HAP-1 (cell line): ENCODE measurements at regions not wholly inside any gene's neighbourhood (a gene's known extent, or its start where the extent isn't known, plus 50 kb on each side); places are given as distances from the start of the nearest gene placed in this dataset.

Experiments used
- DNase-seq, 2 experiments: peaks; one replicate each; pipeline ENCODE4 v3.0.0-alpha.2; 2016 to 2020; ENCODE audit warnings: low spot score in 2 of 2
- H3K27me3 ChIP-seq: fragments of 250-450 bp; sonication (Bioruptor Pico); 2 replicates; pipeline ENCODE4 v1.5.1; 2020; ENCODE audit warnings: low read depth, mild to moderate bottlenecking, moderate library complexity
- H3K36me3 ChIP-seq: fragments of 250-450 bp; sonication (Bioruptor Pico); replicated peaks from 2 replicates; pipeline ENCODE4 v1.5.1; 2020; ENCODE audit warnings: mild to moderate bottlenecking
- H3K4me1 ChIP-seq: fragments of 250-450 bp; sonication (Bioruptor Pico); 2 replicates; pipeline ENCODE4 v1.5.1; 2020; ENCODE audit warnings: mild to moderate bottlenecking
- H3K4me3 ChIP-seq: fragments of 250-450 bp; sonication (Bioruptor Pico); 2 replicates; pipeline ENCODE4 v1.5.1; 2020; ENCODE audit warnings: mild to moderate bottlenecking, moderate library complexity
- H3K9me3 ChIP-seq: fragments of 250-450 bp; sonication (Bioruptor Pico); 2 replicates; pipeline ENCODE4 v1.5.1; 2020; ENCODE audit warnings: mild to moderate bottlenecking, moderate library complexity
- in situ Hi-C: fragments of 300-500 bp; cut with MboI; formaldehyde crosslinking; loops from 3 replicates; pipeline ENCODE4 v1.14.3; 2020; ENCODE audit warnings: low sequenced_read_pairs, inconsistent platforms, mixed read lengths

- Histone ChIP-seq H3K4me1 (no peaks in the 10 kb centered on the region), H3K27me3 (peaks cover 3% of the 10 kb centered on the region; the same call in 1 of the 2 replicates), H3K36me3 (no peaks in the 10 kb centered on the region), H3K9me3 (no peaks in the 10 kb centered on the region), H3K4me3 (no peak overlapping the region)
- in situ Hi-C loops = no loop called here
- DNase-seq = no peak
Observed at GRCh38 chr13:80054806-80055205, 286.1 kb downstream of the SPRY2 start.

GRCh38 chr13:80052286-80052685 is 288.6 kb downstream of the SPRY2 start:
- no peak for DNase-seq
- no peaks in the 10 kb centered on the region; the same call in 1 of the 2 replicates for H3K27me3 ChIP-seq
- H3K4me3 ChIP-seq = no peak overlapping the region
- H3K4me1 ChIP-seq = peaks cover 9% of the 10 kb centered on the region
- no peaks in the 10 kb centered on the region for H3K9me3 ChIP-seq
- no peaks in the 10 kb centered on the region for H3K36me3 ChIP-seq
- in situ Hi-C loops = no loop called here

- H3K9me3 ChIP-seq = no peaks in the 10 kb centered on the region
- H3K4me3 ChIP-seq = no peak overlapping the region
- in situ Hi-C loops = no loop called here
- H3K27me3 ChIP-seq = no peaks in the 10 kb centered on the region
- no peaks in the 10 kb centered on the region for H3K36me3 ChIP-seq
- peaks cover 9% of the 10 kb centered on the region for H3K4me1 ChIP-seq
- no peak for DNase-seq
Observed at GRCh38 chr13:80050252-80050651, 290.7 kb downstream of the SPRY2 start.

- Histone ChIP-seq H3K4me3 (no peak overlapping the region), H3K9me3 (no peaks in the 10 kb centered on the region), H3K27me3 (no peaks in the 10 kb centered on the region), H3K4me1 (peaks cover 9% of the 10 kb centered on the region), H3K36me3 (no peaks in the 10 kb centered on the region)
- in situ Hi-C loops = no loop called here
- DNase-seq = peak; percentile 32 to 65
Observed at GRCh38 chr13:80048802-80049201, 292.1 kb downstream of the SPRY2 start.

GRCh38 chr13:80048030-80048429 is 292.9 kb downstream of the SPRY2 start:
- H3K4me3 ChIP-seq = no peak overlapping the region
- H3K4me1 ChIP-seq = peaks cover 9% of the 10 kb centered on the region
- H3K36me3 ChIP-seq = no peaks in the 10 kb centered on the region
- in situ Hi-C loops = no loop called here
- no peaks in the 10 kb centered on the region for H3K9me3 ChIP-seq
- H3K27me3 ChIP-seq = no peaks in the 10 kb centered on the region
- DNase-seq = no peak

- Histone ChIP-seq H3K27me3 (no peaks in the 10 kb centered on the region), H3K9me3 (no peaks in the 10 kb centered on the region), H3K4me1 (peaks cover 9% of the 10 kb centered on the region), H3K36me3 (no peaks in the 10 kb centered on the region), H3K4me3 (no peak overlapping the region)
- in situ Hi-C loops = no loop called here
- DNase-seq = no peak
Observed at GRCh38 chr13:80047406-80047805, 293.5 kb downstream of the SPRY2 start.

- Histone ChIP-seq H3K36me3 (no peaks in the 10 kb centered on the region), H3K27me3 (no peaks in the 10 kb centered on the region), H3K4me3 (no peak overlapping the region), H3K9me3 (no peaks in the 10 kb centered on the region), H3K4me1 (no peaks in the 10 kb centered on the region)
- in situ Hi-C loops = no loop called here
- DNase-seq = no peak
Observed at GRCh38 chr13:80040981-80041317, 300.0 kb downstream of the SPRY2 start.

- H3K36me3 ChIP-seq = no peaks in the 10 kb centered on the region
- H3K4me1 ChIP-seq = no peaks in the 10 kb centered on the region
- H3K9me3 ChIP-seq = no peaks in the 10 kb centered on the region
- no peaks in the 10 kb centered on the region for H3K27me3 ChIP-seq
- no peak overlapping the region for H3K4me3 ChIP-seq
- in situ Hi-C loops = no loop called here
- DNase-seq = no peak
Observed at GRCh38 chr13:80040196-80040980, 300.5 kb downstream of the SPRY2 start.

- Histone ChIP-seq H3K9me3 (no peaks in the 10 kb centered on the region), H3K27me3 (no peaks in the 10 kb centered on the region), H3K4me3 (no peak overlapping the region), H3K4me1 (no peaks in the 10 kb centered on the region), H3K36me3 (no peaks in the 10 kb centered on the region)
- in situ Hi-C loops = no loop called here
- DNase-seq = no peak
Observed at GRCh38 chr13:80039000-80039399, 301.9 kb downstream of the SPRY2 start.

- Histone ChIP-seq H3K4me1 (no peaks in the 10 kb centered on the region), H3K9me3 (no peaks in the 10 kb centered on the region), H3K27me3 (no peaks in the 10 kb centered on the region), H3K36me3 (no peaks in the 10 kb centered on the region), H3K4me3 (no peak overlapping the region)
- no peak for DNase-seq
- in situ Hi-C loops = no loop called here
Observed at GRCh38 chr13:80038371-80038770, 302.6 kb downstream of the SPRY2 start.

GRCh38 chr13:80037505-80037888 is 303.4 kb downstream of the SPRY2 start:
- no peaks in the 10 kb centered on the region for H3K9me3 ChIP-seq
- H3K36me3 ChIP-seq = no peaks in the 10 kb centered on the region
- H3K4me1 ChIP-seq = no peaks in the 10 kb centered on the region
- H3K4me3 ChIP-seq = no peak overlapping the region
- in situ Hi-C loops = no loop called here
- DNase-seq = no peak
- H3K27me3 ChIP-seq = no peaks in the 10 kb centered on the region

GRCh38 chr13:80036845-80037504 is 304.0 kb downstream of the SPRY2 start:
- no peak for DNase-seq
- no peaks in the 10 kb centered on the region for H3K27me3 ChIP-seq
- no peaks in the 10 kb centered on the region for H3K9me3 ChIP-seq
- in situ Hi-C loops = no loop called here
- H3K36me3 ChIP-seq = no peaks in the 10 kb centered on the region
- no peak overlapping the region for H3K4me3 ChIP-seq
- H3K4me1 ChIP-seq = no peaks in the 10 kb centered on the region

GRCh38 chr13:80035096-80035495 is 305.8 kb downstream of the SPRY2 start:
- H3K4me1 ChIP-seq = no peaks in the 10 kb centered on the region
- no peaks in the 10 kb centered on the region for H3K27me3 ChIP-seq
- no peaks in the 10 kb centered on the region for H3K9me3 ChIP-seq
- in situ Hi-C loops = no loop called here
- no peak for DNase-seq
- no peaks in the 10 kb centered on the region for H3K36me3 ChIP-seq
- no peak overlapping the region for H3K4me3 ChIP-seq

GRCh38 chr13:80033951-80034350 is 307.0 kb downstream of the SPRY2 start:
- in situ Hi-C loops = no loop called here
- Histone ChIP-seq H3K9me3 (no peaks in the 10 kb centered on the region), H3K27me3 (no peaks in the 10 kb centered on the region), H3K4me1 (no peaks in the 10 kb centered on the region), H3K36me3 (no peaks in the 10 kb centered on the region), H3K4me3 (no peak overlapping the region)
- no peak for DNase-seq
